ENCODE measurements at regions not wholly inside any gene's neighbourhood (a gene's known extent, or its start where the extent isn't known, plus 50 kb on each side); places are given as distances from the start of the nearest gene placed in this dataset.

GRCh38 chr9:106726070-106726815 is 136.7 kb upstream of the ZNF462 start:
- Histone ChIP-seq H3K36me3 (ENCODE audit: low read depth) (no peaks in the 10 kb centered on the region), H3K4me3 (no peak overlapping the region), H3K79me2 (ENCODE audit: insufficient read depth) (no peaks in the 10 kb centered on the region), H3K9me3 (ENCODE audit: low read depth) (no peaks in the 10 kb centered on the region), H3K4me2 (ENCODE audit: unreplicated experiment) (no peak overlapping the region), H3K27ac (no peak overlapping the region), H3K27me3 (replicated peaks; ENCODE audit: insufficient read depth) (no peaks in the 10 kb centered on the region), H4K20me1 (ENCODE audit: insufficient read depth) (no peaks in the 10 kb centered on the region), H2AFZ (no peak overlapping the region), H3K9ac (no peak overlapping the region), H3K9me2 (ENCODE audit: insufficient read depth) (no peaks in the 10 kb centered on the region), H3F3A (ENCODE audit: insufficient read depth) (no peaks in the 10 kb centered on the region), H3K4me1 (ENCODE audit: insufficient read depth) (no peaks in the 10 kb centered on the region)
- in situ Hi-C loops (cut with MboI), result no loop called here
- TF ChIP-seq EZH2phosphoT487 (IDR thresholded peaks at IDR 0.05; ENCODE audit: insufficient read depth, low read depth), result no peak
- TF ChIP-seq EZH2 (IDR thresholded peaks at IDR 0.05; ENCODE audit: insufficient read depth, poor library complexity, severe bottlenecking), result no peak
- 31 to 37% methylated on average over 5 of the region's 5 CpGs for WGBS, 2 experiments (ENCODE audit: low coverage in 1 of 2, low lambda C conversion rate in 2 of 2, missing lambda C conversion rate in 2 of 2)
- DNase-seq, result no peak

GRCh38 chr9:106727969-106728368 is 135.0 kb upstream of the ZNF462 start:
- Histone ChIP-seq H3K27me3 (replicated peaks; ENCODE audit: insufficient read depth) (no peaks in the 10 kb centered on the region), H3K4me2 (ENCODE audit: unreplicated experiment) (no peak overlapping the region), H3K9me3 (ENCODE audit: low read depth) (no peaks in the 10 kb centered on the region), H3F3A (ENCODE audit: insufficient read depth) (no peaks in the 10 kb centered on the region), H2AFZ (no peak overlapping the region), H3K4me3 (no peak overlapping the region), H3K79me2 (ENCODE audit: insufficient read depth) (no peaks in the 10 kb centered on the region), H3K4me1 (ENCODE audit: insufficient read depth) (no peaks in the 10 kb centered on the region), H4K20me1 (ENCODE audit: insufficient read depth) (no peaks in the 10 kb centered on the region), H3K9ac (no peak overlapping the region), H3K9me2 (ENCODE audit: insufficient read depth) (no peaks in the 10 kb centered on the region), H3K36me3 (ENCODE audit: low read depth) (no peaks in the 10 kb centered on the region), H3K27ac (no peak overlapping the region)
- DNase-seq, result no peak
- 22 to 31% methylated on average over 3 of the region's 3 CpGs for WGBS, 2 experiments (ENCODE audit: low coverage in 1 of 2, low lambda C conversion rate in 2 of 2, missing lambda C conversion rate in 2 of 2)
- TF ChIP-seq EZH2phosphoT487 (IDR thresholded peaks at IDR 0.05; ENCODE audit: insufficient read depth, low read depth) (no peak), EZH2 (IDR thresholded peaks at IDR 0.05; ENCODE audit: insufficient read depth, poor library complexity, severe bottlenecking) (no peak)
- in situ Hi-C loops (cut with MboI), result no loop called here

- Histone ChIP-seq H3K4me1 (ENCODE audit: insufficient read depth) (no peaks in the 10 kb centered on the region), H3K4me3 (no peak overlapping the region), H3K27ac (no peak overlapping the region), H4K20me1 (ENCODE audit: insufficient read depth) (no peaks in the 10 kb centered on the region), H3K9me3 (ENCODE audit: low read depth) (no peaks in the 10 kb centered on the region), H3K36me3 (ENCODE audit: low read depth) (no peaks in the 10 kb centered on the region), H2AFZ (no peak overlapping the region), H3K9me2 (ENCODE audit: insufficient read depth) (no peaks in the 10 kb centered on the region), H3K9ac (no peak overlapping the region), H3K4me2 (ENCODE audit: unreplicated experiment) (no peak overlapping the region), H3K79me2 (ENCODE audit: insufficient read depth) (no peaks in the 10 kb centered on the region), H3F3A (ENCODE audit: insufficient read depth) (no peaks in the 10 kb centered on the region), H3K27me3 (replicated peaks; ENCODE audit: insufficient read depth) (no peaks in the 10 kb centered on the region)
- WGBS, 2 experiments (ENCODE audit: low coverage in 1 of 2, low lambda C conversion rate in 2 of 2, missing lambda C conversion rate in 2 of 2), result 36 to 37% methylated on average over 7 of the region's 7 CpGs
- in situ Hi-C loops (cut with MboI), result no loop called here
- no peak for DNase-seq
- TF ChIP-seq EZH2phosphoT487 (IDR thresholded peaks at IDR 0.05; ENCODE audit: insufficient read depth, low read depth) (no peak), EZH2 (IDR thresholded peaks at IDR 0.05; ENCODE audit: insufficient read depth, poor library complexity, severe bottlenecking) (no peak)
Observed at GRCh38 chr9:106728860-106729259, 134.1 kb upstream of the ZNF462 start.

GRCh38 chr9:106731910-106732309 is 131.1 kb upstream of the ZNF462 start:
- Histone ChIP-seq H3K27ac (no peak overlapping the region), H3K4me2 (ENCODE audit: unreplicated experiment) (no peak overlapping the region), H2AFZ (no peak overlapping the region), H3K9me3 (ENCODE audit: low read depth) (no peaks in the 10 kb centered on the region), H3F3A (ENCODE audit: insufficient read depth) (no peaks in the 10 kb centered on the region), H3K79me2 (ENCODE audit: insufficient read depth) (no peaks in the 10 kb centered on the region), H3K9me2 (ENCODE audit: insufficient read depth) (no peaks in the 10 kb centered on the region), H3K4me3 (no peak overlapping the region), H3K27me3 (replicated peaks; ENCODE audit: insufficient read depth) (no peaks in the 10 kb centered on the region), H3K4me1 (ENCODE audit: insufficient read depth) (no peaks in the 10 kb centered on the region), H3K9ac (no peak overlapping the region), H3K36me3 (ENCODE audit: low read depth) (no peaks in the 10 kb centered on the region), H4K20me1 (ENCODE audit: insufficient read depth) (no peaks in the 10 kb centered on the region)
- DNase-seq, result no peak
- in situ Hi-C loops (cut with MboI), result no loop called here
- TF ChIP-seq EZH2 (IDR thresholded peaks at IDR 0.05; ENCODE audit: insufficient read depth, poor library complexity, severe bottlenecking), result no peak
- TF ChIP-seq EZH2phosphoT487 (IDR thresholded peaks at IDR 0.05; ENCODE audit: insufficient read depth, low read depth), result no peak
- WGBS, 2 experiments (ENCODE audit: low coverage in 1 of 2, low lambda C conversion rate in 2 of 2, missing lambda C conversion rate in 2 of 2), result 0 to 3% methylated on average over 1 of the region's 1 CpG
